ENCODE measurements at regions not wholly inside any gene's neighbourhood (a gene's known extent, or its start where the extent isn't known, plus 50 kb on each side); places are given as distances from the start of the nearest gene placed in this dataset.

GRCh38 chr13:72489751-72490150 lies 237.7 kb downstream of the MZT1 start:
- no peak for DNase-seq
- TF ChIP-seq POLR2A (IDR thresholded peaks at IDR 0.05; ENCODE audit: low read length) (no peak), GATA1 (IDR thresholded peaks at IDR 0.05; ENCODE audit: low read depth, low read length) (no peak)

GRCh38 chr13:72473321-72473720 lies 254.1 kb downstream of the MZT1 start:
- DNase-seq = no peak
- TF ChIP-seq POLR2A (IDR thresholded peaks at IDR 0.05; ENCODE audit: low read length) (no peak), GATA1 (IDR thresholded peaks at IDR 0.05; ENCODE audit: low read depth, low read length) (no peak)

GRCh38 chr13:72469906-72470305 lies 257.5 kb downstream of the MZT1 start:
- TF ChIP-seq GATA1 (IDR thresholded peaks at IDR 0.05; ENCODE audit: low read depth, low read length) (no peak), POLR2A (IDR thresholded peaks at IDR 0.05; ENCODE audit: low read length) (no peak)

GRCh38 chr13:72463561-72463960 lies 263.9 kb downstream of the MZT1 start:
- TF ChIP-seq GATA1 (IDR thresholded peaks at IDR 0.05; ENCODE audit: low read depth, low read length) (no peak), POLR2A (IDR thresholded peaks at IDR 0.05; ENCODE audit: low read length) (no peak)
- DNase-seq = no peak

More at GRCh38 chr13:72469906-72470305, 257.5 kb downstream of the MZT1 start:
- DNase-seq = no peak

GRCh38 chr13:72462726-72463125 lies 264.7 kb downstream of the MZT1 start:
- no peak for DNase-seq
- no peak for TF ChIP-seq POLR2A (IDR thresholded peaks at IDR 0.05; ENCODE audit: low read length)
- TF ChIP-seq GATA1 (IDR thresholded peaks at IDR 0.05; ENCODE audit: low read depth, low read length) = no peak

GRCh38 chr13:72462166-72462565 lies 265.3 kb downstream of the MZT1 start:
- no peak for DNase-seq
- TF ChIP-seq POLR2A (IDR thresholded peaks at IDR 0.05; ENCODE audit: low read length) (no peak), GATA1 (IDR thresholded peaks at IDR 0.05; ENCODE audit: low read depth, low read length) (no peak)

- DNase-seq = no peak
- TF ChIP-seq POLR2A (IDR thresholded peaks at IDR 0.05; ENCODE audit: low read length) = no peak
- no peak for TF ChIP-seq GATA1 (IDR thresholded peaks at IDR 0.05; ENCODE audit: low read depth, low read length)
Observed at GRCh38 chr13:72458701-72459100, 268.7 kb downstream of the MZT1 start.

- TF ChIP-seq GATA1 (IDR thresholded peaks at IDR 0.05; ENCODE audit: low read depth, low read length) = no peak
- TF ChIP-seq POLR2A (IDR thresholded peaks at IDR 0.05; ENCODE audit: low read length) = no peak
- no peak for DNase-seq
Observed at GRCh38 chr13:72457151-72457550, 270.3 kb downstream of the MZT1 start.

- TF ChIP-seq GATA1 (IDR thresholded peaks at IDR 0.05; ENCODE audit: low read depth, low read length) (no peak), POLR2A (IDR thresholded peaks at IDR 0.05; ENCODE audit: low read length) (no peak)
- DNase-seq = no peak
Observed at GRCh38 chr13:72456486-72456885, 270.9 kb downstream of the MZT1 start.

- TF ChIP-seq POLR2A (IDR thresholded peaks at IDR 0.05; ENCODE audit: low read length) (no peak), GATA1 (IDR thresholded peaks at IDR 0.05; ENCODE audit: low read depth, low read length) (no peak)
Observed at GRCh38 chr13:72453161-72453560, 274.3 kb downstream of the MZT1 start.

GRCh38 chr13:72448082-72448481 lies 279.3 kb downstream of the MZT1 start:
- no peak for TF ChIP-seq GATA1 (IDR thresholded peaks at IDR 0.05; ENCODE audit: low read depth, low read length)
- TF ChIP-seq POLR2A (IDR thresholded peaks at IDR 0.05; ENCODE audit: low read length) = no peak
- no peak for DNase-seq

More at GRCh38 chr13:72453161-72453560, 274.3 kb downstream of the MZT1 start:
- DNase-seq = no peak

GRCh38 chr13:72444999-72445398 lies 282.4 kb downstream of the MZT1 start:
- DNase-seq = no peak
- TF ChIP-seq GATA1 (IDR thresholded peaks at IDR 0.05; ENCODE audit: low read depth, low read length) (no peak), POLR2A (IDR thresholded peaks at IDR 0.05; ENCODE audit: low read length) (no peak)

GRCh38 chr13:72437458-72437857 lies 290.0 kb downstream of the MZT1 start:
- DNase-seq = no peak

GRCh38 chr13:72435251-72435650 lies 292.2 kb downstream of the MZT1 start:
- no peak for TF ChIP-seq GATA1 (IDR thresholded peaks at IDR 0.05; ENCODE audit: low read depth, low read length)
- no peak for TF ChIP-seq POLR2A (IDR thresholded peaks at IDR 0.05; ENCODE audit: low read length)
- no peak for DNase-seq

More at GRCh38 chr13:72437458-72437857, 290.0 kb downstream of the MZT1 start:
- TF ChIP-seq POLR2A (IDR thresholded peaks at IDR 0.05; ENCODE audit: low read length) = no peak
- TF ChIP-seq GATA1 (IDR thresholded peaks at IDR 0.05; ENCODE audit: low read depth, low read length) = no peak

- no peak for DNase-seq
- TF ChIP-seq GATA1 (IDR thresholded peaks at IDR 0.05; ENCODE audit: low read depth, low read length) = no peak
- no peak for TF ChIP-seq POLR2A (IDR thresholded peaks at IDR 0.05; ENCODE audit: low read length)
Observed at GRCh38 chr13:72431981-72432682, 295.3 kb downstream of the MZT1 start.

Measured in erythroblast (primary cell).